Fibroblast of villous mesenchyme (primary cell): ENCODE measurements at regions not wholly inside any gene's neighbourhood (a gene's known extent, or its start where the extent isn't known, plus 50 kb on each side); places are given as distances from the start of the nearest gene placed in this dataset.
A peak's percentile ranks its signal among the peaks of the same experiment; 100 is the strongest.

Source experiments
- DNase-seq: peaks from one replicate; pipeline ENCODE4 v3.0.0-alpha.2; 2010; ENCODE audit warnings: low read depth
- H3K4me3 ChIP-seq: 2 replicates; pipeline ENCODE4 v1.5.1; 2011; ENCODE audit warnings: low read depth, mild to moderate bottlenecking, low read length
- TF ChIP-seq, protein P1 (sequence below): IDR thresholded peaks from 2 replicates; pipeline ENCODE4 v1.5.1; 2012; ENCODE audit warnings: low read depth, mild to moderate bottlenecking, low read length; ENCODE audit not compliant: insufficient read depth

DNA sequence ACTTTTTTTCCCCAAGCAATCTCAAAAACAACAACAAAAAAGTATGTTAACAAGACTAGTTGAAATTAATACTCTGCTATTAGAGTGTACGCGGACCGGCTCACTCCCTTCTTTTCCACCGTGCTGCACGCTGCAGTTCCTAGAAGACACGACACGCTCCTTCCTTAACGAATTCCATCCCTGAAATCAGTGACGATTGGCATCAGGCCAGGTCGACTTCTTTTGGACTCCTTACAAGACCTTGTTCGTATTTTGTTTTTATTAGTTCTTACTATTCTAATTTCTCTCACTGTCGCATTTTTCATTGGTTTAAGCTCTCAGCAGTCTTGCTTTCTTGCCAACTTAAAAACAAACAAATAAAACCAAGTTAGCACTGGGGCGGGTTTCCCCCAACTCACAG lies 175.8 kb upstream of the PITX2 start:
- no peak for DNase-seq
- TF ChIP-seq, protein P1, sequence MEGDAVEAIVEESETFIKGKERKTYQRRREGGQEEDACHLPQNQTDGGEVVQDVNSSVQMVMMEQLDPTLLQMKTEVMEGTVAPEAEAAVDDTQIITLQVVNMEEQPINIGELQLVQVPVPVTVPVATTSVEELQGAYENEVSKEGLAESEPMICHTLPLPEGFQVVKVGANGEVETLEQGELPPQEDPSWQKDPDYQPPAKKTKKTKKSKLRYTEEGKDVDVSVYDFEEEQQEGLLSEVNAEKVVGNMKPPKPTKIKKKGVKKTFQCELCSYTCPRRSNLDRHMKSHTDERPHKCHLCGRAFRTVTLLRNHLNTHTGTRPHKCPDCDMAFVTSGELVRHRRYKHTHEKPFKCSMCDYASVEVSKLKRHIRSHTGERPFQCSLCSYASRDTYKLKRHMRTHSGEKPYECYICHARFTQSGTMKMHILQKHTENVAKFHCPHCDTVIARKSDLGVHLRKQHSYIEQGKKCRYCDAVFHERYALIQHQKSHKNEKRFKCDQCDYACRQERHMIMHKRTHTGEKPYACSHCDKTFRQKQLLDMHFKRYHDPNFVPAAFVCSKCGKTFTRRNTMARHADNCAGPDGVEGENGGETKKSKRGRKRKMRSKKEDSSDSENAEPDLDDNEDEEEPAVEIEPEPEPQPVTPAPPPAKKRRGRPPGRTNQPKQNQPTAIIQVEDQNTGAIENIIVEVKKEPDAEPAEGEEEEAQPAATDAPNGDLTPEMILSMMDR: no peak
- no peak overlapping the region for H3K4me3 ChIP-seq

DNA sequence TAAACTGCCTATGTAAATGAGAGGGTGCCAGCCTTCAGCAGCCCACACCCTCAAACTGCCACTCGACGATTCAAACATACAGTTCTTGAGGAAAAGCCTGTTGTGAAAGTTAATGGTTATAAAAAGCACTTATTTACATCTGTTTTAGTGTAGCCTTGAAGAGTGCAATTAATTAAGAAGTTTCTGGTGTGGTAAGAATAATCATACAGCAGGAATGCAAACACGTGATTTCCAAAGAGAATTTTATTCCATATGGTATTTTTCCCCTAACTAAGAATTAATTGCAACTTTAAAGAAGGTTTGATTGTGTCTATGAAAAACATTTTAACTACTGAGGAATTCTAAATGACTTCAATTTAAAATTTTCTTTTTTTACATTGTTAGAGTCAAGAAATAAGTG lies 176.3 kb upstream of the PITX2 start:
- TF ChIP-seq, protein P1: no peak
- no peak for DNase-seq
- H3K4me3 ChIP-seq: no peak overlapping the region

DNA sequence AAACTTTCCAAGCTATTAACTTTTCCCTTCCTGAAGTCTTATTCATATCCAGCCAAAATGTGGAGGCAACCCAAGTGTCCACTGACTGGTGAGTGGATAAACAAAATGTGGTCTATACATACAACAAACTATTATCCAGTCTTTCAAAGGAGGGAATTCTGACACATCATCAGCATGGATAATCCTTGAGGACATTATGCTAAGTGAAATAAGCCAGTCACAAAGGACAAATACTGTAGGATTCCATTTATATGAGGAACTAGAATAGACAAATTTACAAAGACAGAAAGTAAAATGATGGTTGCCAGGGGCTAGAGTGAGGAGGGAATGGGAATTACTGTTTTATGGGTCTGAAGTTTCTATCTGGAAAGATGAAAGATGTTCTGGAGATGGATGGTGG lies 178.7 kb upstream of the PITX2 start:
- TF ChIP-seq, protein P1: no peak
- H3K4me3 ChIP-seq: no peak overlapping the region
- no peak for DNase-seq

DNA sequence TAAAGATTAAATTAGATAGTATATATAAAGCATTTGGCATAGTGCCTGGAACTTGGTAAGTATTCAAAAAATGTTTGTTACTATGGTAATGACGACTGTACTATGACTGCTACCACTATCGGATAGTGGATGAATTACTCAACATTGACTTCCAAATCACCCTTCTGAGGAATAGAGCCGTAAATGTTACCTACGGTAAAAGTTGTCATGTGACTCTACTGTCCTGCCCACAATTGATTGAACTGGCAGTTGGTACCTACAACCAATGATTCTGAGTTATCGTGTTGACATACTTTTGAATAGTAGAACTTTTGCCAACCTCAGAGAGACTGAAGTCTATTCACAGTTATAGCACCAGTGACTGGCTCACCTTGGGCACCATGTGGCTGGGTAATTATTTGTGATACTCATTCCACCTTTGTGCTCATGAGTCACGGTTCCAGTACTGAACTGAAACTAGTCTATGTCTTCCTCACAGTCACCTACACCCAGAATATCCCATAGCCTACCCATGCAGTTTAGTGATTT lies 185.5 kb upstream of the PITX2 start:
- DNase-seq: peak; percentile 35
- H3K4me3 ChIP-seq: no peak overlapping the region
- TF ChIP-seq, protein P1: no peak

DNA sequence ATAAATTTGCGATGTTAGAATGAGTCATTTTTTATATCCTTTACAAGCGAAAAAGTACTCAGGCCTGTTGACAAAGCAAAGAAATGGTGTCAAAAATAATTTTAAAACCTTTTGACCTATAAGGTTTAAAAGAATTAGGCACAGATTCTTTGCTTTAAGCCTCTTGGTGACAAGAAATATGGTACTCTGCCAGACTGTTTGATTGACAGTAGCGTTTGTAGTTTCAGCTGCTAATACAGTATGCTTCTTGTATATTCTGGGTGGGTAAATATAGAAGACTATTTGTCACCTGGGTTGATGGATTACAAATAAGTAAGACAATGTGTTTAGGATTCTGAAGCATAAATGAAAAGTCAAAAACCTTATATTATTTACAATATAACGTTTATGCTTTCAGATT lies 193.1 kb upstream of the PITX2 start:
- TF ChIP-seq, protein P1: no peak
- H3K4me3 ChIP-seq: no peak overlapping the region
- DNase-seq: no peak

DNA sequence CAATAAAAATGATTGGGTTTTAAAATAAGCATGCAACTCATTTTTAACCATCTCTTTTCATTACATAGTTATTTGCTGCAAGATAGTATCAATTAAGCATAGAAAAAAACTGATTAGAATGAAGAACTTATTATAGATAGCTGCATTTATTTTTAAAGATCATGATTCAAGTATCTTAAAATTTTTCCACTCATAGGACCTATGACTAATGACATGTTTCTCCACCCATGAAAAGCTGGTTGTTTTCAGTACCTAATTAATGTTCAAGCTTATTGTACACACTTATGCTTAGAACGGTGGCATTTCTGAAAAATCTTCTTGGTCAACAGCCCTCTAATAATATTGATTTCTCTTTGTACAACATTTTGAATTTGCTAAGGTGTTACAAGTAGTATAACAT lies 193.5 kb upstream of the PITX2 start:
- H3K4me3 ChIP-seq: no peak overlapping the region
- TF ChIP-seq, protein P1: no peak
- no peak for DNase-seq

DNA sequence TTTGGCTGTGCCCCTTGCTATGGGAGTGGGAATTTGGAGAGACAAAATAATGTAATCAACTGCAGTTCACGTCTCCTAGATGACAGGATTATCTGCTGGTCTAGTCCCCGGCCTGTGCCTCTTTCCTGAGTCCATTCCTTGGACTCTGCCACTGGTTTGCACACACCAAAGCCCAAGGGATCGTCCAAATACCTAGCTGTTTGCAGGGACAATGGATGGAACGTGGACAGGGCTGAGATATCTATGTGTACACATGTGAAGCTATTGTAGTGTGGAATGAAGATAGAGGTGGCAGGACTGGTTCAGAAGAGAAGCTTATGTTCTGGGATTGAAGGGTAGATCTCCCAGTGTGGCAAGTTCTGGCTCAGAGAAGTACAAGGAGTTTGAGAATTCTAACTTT lies 198.3 kb upstream of the PITX2 start:
- TF ChIP-seq, protein P1: no peak
- DNase-seq: no peak

More for the DNA sequence above, 198.3 kb upstream of the PITX2 start:
- no peak overlapping the region for H3K4me3 ChIP-seq
